ENCODE measurements at regions not wholly inside any gene's neighbourhood (a gene's known extent, or its start where the extent isn't known, plus 50 kb on each side); places are given as distances from the start of the nearest gene placed in this dataset.

GRCh38 chr20:62566771-62567170 is 75.5 kb upstream of the SLCO4A1 start:
- TF ChIP-seq CTCF (IDR thresholded peaks at IDR 0.05; ENCODE audit: low read depth, low read length, missing control alignments): no peak
- in situ Hi-C loops (cut with HindIII; ENCODE audit: low sequenced_read_pairs): no loop called here
- DNase-seq (ENCODE audit: low read depth): no peak
- H3K4me3 ChIP-seq (ENCODE audit: low read depth, low read length): no peak overlapping the region

GRCh38 chr20:62567246-62568044 is 74.9 kb upstream of the SLCO4A1 start:
- TF ChIP-seq CTCF (IDR thresholded peaks at IDR 0.05; ENCODE audit: low read depth, low read length, missing control alignments): no peak
- in situ Hi-C loops (cut with HindIII; ENCODE audit: low sequenced_read_pairs): no loop called here
- H3K4me3 ChIP-seq (ENCODE audit: low read depth, low read length): no peak overlapping the region
- no peak for DNase-seq (ENCODE audit: low read depth)

- in situ Hi-C loops (cut with HindIII; ENCODE audit: low sequenced_read_pairs): no loop called here
- TF ChIP-seq CTCF (IDR thresholded peaks at IDR 0.05; ENCODE audit: low read depth, low read length, missing control alignments): no peak
- DNase-seq (ENCODE audit: low read depth): no peak
- H3K4me3 ChIP-seq (ENCODE audit: low read depth, low read length): no peak overlapping the region
Measured at GRCh38 chr20:62568045-62568389, 74.3 kb upstream of the SLCO4A1 start.

GRCh38 chr20:62569615-62570014 is 72.7 kb upstream of the SLCO4A1 start:
- no peak for DNase-seq (ENCODE audit: low read depth)
- in situ Hi-C loops (cut with HindIII; ENCODE audit: low sequenced_read_pairs): no loop called here

GRCh38 chr20:62570403-62570802 is 71.9 kb upstream of the SLCO4A1 start:
- DNase-seq (ENCODE audit: low read depth): no peak
- TF ChIP-seq CTCF (IDR thresholded peaks at IDR 0.05; ENCODE audit: low read depth, low read length, missing control alignments): no peak
- H3K4me3 ChIP-seq (ENCODE audit: low read depth, low read length): no peak overlapping the region
- in situ Hi-C loops (cut with HindIII; ENCODE audit: low sequenced_read_pairs): no loop called here

More at GRCh38 chr20:62569615-62570014, 72.7 kb upstream of the SLCO4A1 start:
- no peak for TF ChIP-seq CTCF (IDR thresholded peaks at IDR 0.05; ENCODE audit: low read depth, low read length, missing control alignments)
- no peak overlapping the region for H3K4me3 ChIP-seq (ENCODE audit: low read depth, low read length)

- DNase-seq (ENCODE audit: low read depth): no peak
- no peak for TF ChIP-seq CTCF (IDR thresholded peaks at IDR 0.05; ENCODE audit: low read depth, low read length, missing control alignments)
- in situ Hi-C loops (cut with HindIII; ENCODE audit: low sequenced_read_pairs): no loop called here
- no peak overlapping the region for H3K4me3 ChIP-seq (ENCODE audit: low read depth, low read length)
Measured at GRCh38 chr20:62570897-62571668, 71.2 kb upstream of the SLCO4A1 start.

Data from astrocyte of the cerebellum (primary cell).